K562 (cell line): ENCODE measurements at regions not wholly inside any gene's neighbourhood (a gene's known extent, or its start where the extent isn't known, plus 50 kb on each side); places are given as distances from the start of the nearest gene placed in this dataset.

Experiments used
- ATAC-seq: fragments of 200-7000 bp; cut with Tn5 transposase; 3 replicates; pipeline ENCODE4 v1.9.1; 2020; ENCODE audit warnings: moderate library complexity
- BruUV-seq: library from RNA; stranded (reverse); fragments of 400-500 nt; replicated peaks from 2 replicates; lab custom pipeline; 2021; lab: Mats Ljungman, UMichigan
- CTCF ChIA-PET: fragments of 300-600 bp; formaldehyde crosslinking; extraction: SDS; loops from one replicate; lab custom pipeline; 2021; ENCODE audit warnings: low intra/inter-chr PET ratio; lab: Yijun Ruan, JAX
- POLR2A ChIA-PET: fragments of 300-600, 350-650 bp; sonication (Branson Sonifier 250); formaldehyde crosslinking; extraction: SDS; loops from one replicate; lab custom pipeline; 2021; ENCODE audit warnings: antibody characterized with exemption, inconsistent platforms; lab: Yijun Ruan, JAX
- DNase-seq, 4 experiments: peaks; one replicate each; pipeline versions ENCODE4 v3.0.0 to v3.0.0-alpha.2; 2011 to 2018; ENCODE audit warnings: low spot score in 3 of 4, mixed read lengths in 3 of 4; ENCODE audit errors: extremely low read depth in 1 of 4
- FAIRE-seq: peaks from 2 replicates; lab custom pipeline; 2011; peaks lifted over from hg19 to GRCh38; lab: Jason Lieb, UNC
- H2AFZ ChIP-seq: 2 replicates; pipeline ENCODE4 v1.6.0; 2011; ENCODE audit warnings: low read depth, low read length, control low read depth, inconsistent platforms
- H3K27ac ChIP-seq: fragments of 200-600 bp; 3 replicates; pipeline ENCODE4 v1.8.0; 2011; ENCODE audit warnings: low read depth, mild to moderate bottlenecking, control low read depth, inconsistent platforms, low read length, moderate library complexity, mixed read lengths; ENCODE audit errors: extremely low read depth
- H3K27me3 ChIP-seq, 2 experiments: fragments of 300-600 bp in 1 of 2; 2 replicates in 1 of 2; 3 replicates in 1 of 2; pipeline versions ENCODE4 v1.6.0 to v1.8.0; 2011; ENCODE audit warnings: inconsistent platforms in 2 of 2, low read length in 2 of 2, mild to moderate bottlenecking in 1 of 2, mixed read lengths in 1 of 2, moderate library complexity in 1 of 2; ENCODE audit not compliant: control insufficient read depth in 2 of 2, insufficient read depth in 2 of 2
- H3K36me3 ChIP-seq: fragments of 300-600 bp; 3 replicates; pipeline ENCODE4 v1.8.0; 2011; ENCODE audit warnings: mild to moderate bottlenecking, low read length, inconsistent platforms; ENCODE audit not compliant: control insufficient read depth, insufficient read depth
- H3K4me1 ChIP-seq, 2 experiments: fragments of 200-600 bp in 1 of 2; replicated peaks in 1 of 2; 2 replicates in 1 of 2; 3 replicates in 1 of 2; pipeline versions ENCODE4 v1.5.1 to v1.8.0; 2011; ENCODE audit warnings: inconsistent platforms in 2 of 2, low read length in 2 of 2, mild to moderate bottlenecking in 1 of 2, mixed read lengths in 1 of 2, moderate library complexity in 1 of 2; ENCODE audit not compliant: control insufficient read depth in 2 of 2, insufficient read depth in 2 of 2
- H3K4me2 ChIP-seq: 2 replicates; pipeline ENCODE4 v1.6.1; 2011; ENCODE audit warnings: low read length, control low read depth, inconsistent platforms, mixed read lengths; ENCODE audit not compliant: insufficient read depth
- H3K4me3 ChIP-seq: fragments of 200-600 bp; sonication (generic), shearing (Covaris generic); 2 replicates; pipeline ENCODE4 v1.5.1; 2016; ENCODE audit warnings: control low read depth, inconsistent platforms
- H3K79me2 ChIP-seq: fragments of 200-600 bp; 3 replicates; pipeline ENCODE4 v1.8.0; 2011; ENCODE audit warnings: low read length, inconsistent platforms; ENCODE audit not compliant: control insufficient read depth, insufficient read depth
- H3K9ac ChIP-seq, 2 experiments: 2 replicates each; pipeline versions ENCODE4 v1.6.0 to v1.6.1; 2011; ENCODE audit warnings: low read depth in 2 of 2, low read length in 2 of 2, control low read depth in 1 of 2, inconsistent platforms in 1 of 2, mild to moderate bottlenecking in 1 of 2, mixed read lengths in 1 of 2; ENCODE audit not compliant: insufficient read depth in 1 of 2
- H3K9me1 ChIP-seq: one replicate; pipeline ENCODE4 v1.6.0; 2011; ENCODE audit warnings: inconsistent platforms, mild to moderate bottlenecking, low read length, moderate library complexity; ENCODE audit not compliant: control insufficient read depth, insufficient read depth
- H3K9me3 ChIP-seq: replicated peaks from 2 replicates; pipeline ENCODE4 v1.5.1; 2011; ENCODE audit warnings: low read depth, low read length, inconsistent platforms; ENCODE audit not compliant: control insufficient read depth, insufficient read depth
- H4K20me1 ChIP-seq: replicated peaks from 2 replicates; pipeline ENCODE4 v1.6.1; 2011; ENCODE audit warnings: low read length, inconsistent platforms, mixed read lengths; ENCODE audit not compliant: control insufficient read depth, insufficient read depth
- BDP1 ChIP-seq: IDR thresholded peaks from 3 replicates; pipeline ENCODE4 v1.6.1; 2011; ENCODE audit not compliant: insufficient read length, insufficient read depth
- DMBX1 ChIP-seq: fragments of 250-450 bp; sonication (Bioruptor Pico); IDR thresholded peaks from 2 replicates; pipeline ENCODE4 v1.8.0; 2022; ENCODE audit warnings: inconsistent platforms, mild to moderate bottlenecking, moderate library complexity, borderline replicate concordance
- E2F1 ChIP-seq: sonication (generic); formaldehyde crosslinking; IDR thresholded peaks from 2 replicates; pipeline ENCODE4 v1.8.1; 2023; ENCODE audit warnings: mild to moderate bottlenecking, missing genetic modification reagents, moderate library complexity
- EHMT2 ChIP-seq: fragments of 450-650 bp; IDR thresholded peaks from 2 replicates; pipeline ENCODE4 v1.6.1; 2018; ENCODE audit warnings: antibody characterized with exemption
- FOXJ3 ChIP-seq: sonication (generic); formaldehyde crosslinking; IDR thresholded peaks from 2 replicates; pipeline ENCODE4 v1.4.0; 2020; ENCODE audit warnings: mild to moderate bottlenecking, missing genetic modification reagents
- GABPB2 ChIP-seq: fragments of 250-450 bp; sonication (Bioruptor Pico); conservative IDR thresholded peaks from 2 replicates; pipeline ENCODE4 v1.5.1; 2021; ENCODE audit warnings: mild to moderate bottlenecking
- GATAD2A ChIP-seq: fragments of 450-650 bp; IDR thresholded peaks from 2 replicates; pipeline ENCODE4 v1.6.1; 2017
- HDAC2 ChIP-seq: fragments of 450-650 bp; IDR thresholded peaks from 2 replicates; pipeline ENCODE4 v1.6.1; 2016; ENCODE audit warnings: mild to moderate bottlenecking
- HDGF ChIP-seq: fragments of 450-650 bp; IDR thresholded peaks from 2 replicates; pipeline ENCODE4 v1.6.1; 2016
- ID3 ChIP-seq, 2 experiments: fragments of 250-450 bp in 1 of 2; fragments of 450-650 bp in 1 of 2; sonication (Bioruptor Pico) in 1 of 2; IDR thresholded peaks; 2 replicates each; pipeline versions ENCODE4 v1.6.1 to v1.8.0; 2016 to 2021; ENCODE audit warnings: mild to moderate bottlenecking in 2 of 2, moderate library complexity in 2 of 2, missing compliant biosample characterization in 1 of 2, missing genetic modification characterization in 1 of 2
- POLR2AphosphoS2 ChIP-seq: IDR thresholded peaks from 2 replicates; pipeline ENCODE4 v1.6.1; 2012; ENCODE audit warnings: low read length, improper control_type of control experiment
- RBM25 ChIP-seq: fragments of 200-400 bp; formaldehyde crosslinking; IDR thresholded peaks from 2 replicates; pipeline ENCODE4 v1.6.1; 2018; ENCODE audit warnings: low read length, low read depth, moderate library complexity; ENCODE audit not compliant: severe bottlenecking
- SIN3B ChIP-seq: fragments of 450-650 bp; IDR thresholded peaks from 2 replicates; pipeline ENCODE4 v1.6.1; 2017; ENCODE audit warnings: low read depth, mild to moderate bottlenecking, moderate library complexity
- SRSF1 ChIP-seq: fragments of 200-400 bp; formaldehyde crosslinking; IDR thresholded peaks from 2 replicates; pipeline ENCODE4 v1.6.1; 2017; ENCODE audit warnings: mild to moderate bottlenecking, low read depth, low read length, moderate library complexity
- TCFL5 ChIP-seq: fragments of 250-450 bp; sonication (Bioruptor Pico); conservative IDR thresholded peaks from 2 replicates; pipeline ENCODE4 v1.6.1; 2021; ENCODE audit warnings: mild to moderate bottlenecking, moderate library complexity, matching md5 sums
- ZBTB8A ChIP-seq: fragments of 450-650 bp; IDR thresholded peaks from 2 replicates; pipeline ENCODE4 v1.6.1; 2018; ENCODE audit warnings: mild to moderate bottlenecking, moderate library complexity; ENCODE audit not compliant: partially characterized antibody
- ZNF197 ChIP-seq: fragments of 200-800 bp; sonication (Bioruptor generic); IDR thresholded peaks from 2 replicates; pipeline ENCODE4 v1.6.1; 2016; ENCODE audit warnings: low read depth, missing genetic modification characterization, missing compliant biosample characterization
- ZNF3 ChIP-seq: fragments of 250-450 bp; sonication (Bioruptor Pico); IDR thresholded peaks from 2 replicates; pipeline ENCODE4 v1.5.0; 2021; ENCODE audit warnings: mild to moderate bottlenecking, moderate library complexity
- ZNF449 ChIP-seq: fragments of 250-450 bp; sonication (Bioruptor Pico); IDR thresholded peaks from 2 replicates; pipeline ENCODE4 v1.8.0; 2022; ENCODE audit warnings: moderate library complexity, mild to moderate bottlenecking, inconsistent platforms
- WGBS: fragments of 100-300 bp; shearing (Covaris generic); methylation state at CpG from one replicate; pipeline ENCODE4 v1.1.6; 2016; ENCODE audit warnings: low coverage, mixed read lengths; ENCODE audit not compliant: insufficient coverage; ENCODE audit errors: missing lambda C conversion rate; 5-methylcytosine and 5-hydroxymethylcytosine counted together
- in situ Hi-C: fragments of 300-500 bp; cut with MboI; formaldehyde crosslinking; loops from 4 replicates; pipeline ENCODE4 v1.15.0; 2018; ENCODE audit warnings: inconsistent platforms, mixed read lengths
- intact Hi-C: fragments of 100-400 bp; cut with micrococcal nuclease; formaldehyde crosslinking; loops from 2 replicates; pipeline ENCODE4 v1.14.2; 2022

GRCh38 chr18:35889677-35890076 is 82.8 kb upstream of the RMP24 start (continued):
- no peak for TF ChIP-seq ZNF197
- TF ChIP-seq FOXJ3 (CRISPR knock-in tag): no peak
- TF ChIP-seq SIN3B: no peak

- DNase-seq (no peak), FAIRE-seq (no peak), ATAC-seq (no peak)
- in situ Hi-C loops (no loop called here), intact Hi-C loops (no loop called here)
- H3K79me2 ChIP-seq: no peaks in the 10 kb centered on the region
- H3K9me1 ChIP-seq: no peaks in the 10 kb centered on the region
- no peaks in the 10 kb centered on the region for H3K4me1 ChIP-seq
- no peak overlapping the region for H3K27ac ChIP-seq
- ChIA-PET CTCF (no interaction called here), POLR2A (no interaction called here)
- H2AFZ ChIP-seq: no peak overlapping the region
- H4K20me1 ChIP-seq: no peaks in the 10 kb centered on the region
- H3K4me3 ChIP-seq: no peak overlapping the region
- 0% methylated on average over 3 of the region's 3 CpGs for WGBS
- BruUV-seq: no TSS peak
- no peak overlapping the region for H3K9ac ChIP-seq
- peaks cover 0 to 4% of the 10 kb centered on the region in 2 experiments; a peak in 1 of 5 replicates for H3K27me3 ChIP-seq
- no peak overlapping the region for H3K4me2 ChIP-seq
- H3K36me3 ChIP-seq: no peaks in the 10 kb centered on the region
- no peaks in the 10 kb centered on the region for H3K9me3 ChIP-seq
- TF ChIP-seq ID3 (CRISPR knock-in tag; IDR thresholded peaks at IDR 0.05): no peak
- TF ChIP-seq ID3 (tag; IDR thresholded peaks at IDR 0.05): no peak
- no peak for TF ChIP-seq SRSF1
- no peak for TF ChIP-seq BDP1
- no peak for TF ChIP-seq ZNF3 (CRISPR knock-in tag)
- TF ChIP-seq TCFL5 (CRISPR knock-in tag): no peak
- no peak for TF ChIP-seq DMBX1 (CRISPR knock-in tag)
- TF ChIP-seq ZBTB8A: no peak
- TF ChIP-seq RBM25: no peak
- TF ChIP-seq HDAC2: no peak
- no peak for TF ChIP-seq GABPB2 (CRISPR knock-in tag)
- TF ChIP-seq HDGF: no peak
- no peak for TF ChIP-seq GATAD2A
- TF ChIP-seq E2F1 (CRISPR knock-in tag): no peak
- no peak for TF ChIP-seq EHMT2
- TF ChIP-seq ZNF449 (CRISPR knock-in tag): no peak
- no peak for TF ChIP-seq POLR2AphosphoS2
Observed at GRCh38 chr18:35890323-35890722, 82.2 kb upstream of the RMP24 start.
